Esophagus squamous epithelium (tissue), 5 donors: ENCODE measurements at regions not wholly inside any gene's neighbourhood (a gene's known extent, or its start where the extent isn't known, plus 50 kb on each side); places are given as distances from the start of the nearest gene placed in this dataset.

Experiments used
- DNase-seq: peaks from one replicate; lab custom pipeline; 2025; lab: John Stamatoyannopoulos, UW
- H3K27ac ChIP-seq, 4 donors: fragments of 200-600 bp; sonication (generic); one replicate each; pipeline ENCODE4 v1.5.1; 2016 to 2019; ENCODE audit warnings: mild to moderate bottlenecking in 1 of 4
- H3K27me3 ChIP-seq, 4 donors: fragments of 200-600 bp; sonication (generic); 1 replicate in 3 of 4; 2 replicates in 1 of 4; pipeline versions ENCODE4 v1.5.1 to v1.6.0; 2017 to 2021; ENCODE audit warnings: antibody characterized with exemption in 1 of 4
- H3K36me3 ChIP-seq, 3 donors: fragments of 200-600 bp; sonication (generic); one replicate each; pipeline ENCODE4 v1.5.1; 2016 to 2019
- H3K4me1 ChIP-seq, 3 donors: fragments of 200-600 bp; sonication (generic); one replicate each; pipeline ENCODE4 v1.5.1; 2017 to 2019
- H3K4me3 ChIP-seq, 4 donors: fragments of 200-600 bp; sonication (generic); 1 replicate in 3 of 4; 2 replicates in 1 of 4; pipeline ENCODE4 v1.5.1; 2016 to 2019; ENCODE audit warnings: mild to moderate bottlenecking in 2 of 4, moderate library complexity in 1 of 4
- H3K9me3 ChIP-seq, 3 donors: fragments of 200-600 bp; sonication (generic); one replicate each; pipeline ENCODE4 v1.5.1; 2016 to 2019
- POLR2A ChIP-seq, 4 donors: fragments of 450-650 bp; IDR thresholded peaks; one replicate each; pipeline ENCODE4 v1.6.1; 2017; ENCODE audit warnings: antibody characterized with exemption in 4 of 4, mild to moderate bottlenecking in 4 of 4, moderate library complexity in 3 of 4
- WGBS, 2 donors: methylation state at CpG; one replicate each; pipeline ENCODE4 v1.1.5; 2018; 5-methylcytosine and 5-hydroxymethylcytosine counted together
- intact Hi-C: fragments of 100-400 bp; cut with DNase I; formaldehyde crosslinking; loops from one replicate; pipeline ENCODE4 v1.15.0; 2022
- TF ChIP-seq, protein P1 (sequence below), 6 experiments: fragments of 450-650 bp in 4 of 6; fragments of 200-600 bp in 2 of 6; sonication (generic) in 2 of 6; IDR thresholded peaks; one replicate each; pipeline ENCODE4 v1.5.1; 2016 to 2019; ENCODE audit warnings: antibody characterized with exemption in 6 of 6, mild to moderate bottlenecking in 4 of 6, moderate library complexity in 4 of 6
- donor health status: DM: yes; HTN: yes; CAD: no.

DNA sequence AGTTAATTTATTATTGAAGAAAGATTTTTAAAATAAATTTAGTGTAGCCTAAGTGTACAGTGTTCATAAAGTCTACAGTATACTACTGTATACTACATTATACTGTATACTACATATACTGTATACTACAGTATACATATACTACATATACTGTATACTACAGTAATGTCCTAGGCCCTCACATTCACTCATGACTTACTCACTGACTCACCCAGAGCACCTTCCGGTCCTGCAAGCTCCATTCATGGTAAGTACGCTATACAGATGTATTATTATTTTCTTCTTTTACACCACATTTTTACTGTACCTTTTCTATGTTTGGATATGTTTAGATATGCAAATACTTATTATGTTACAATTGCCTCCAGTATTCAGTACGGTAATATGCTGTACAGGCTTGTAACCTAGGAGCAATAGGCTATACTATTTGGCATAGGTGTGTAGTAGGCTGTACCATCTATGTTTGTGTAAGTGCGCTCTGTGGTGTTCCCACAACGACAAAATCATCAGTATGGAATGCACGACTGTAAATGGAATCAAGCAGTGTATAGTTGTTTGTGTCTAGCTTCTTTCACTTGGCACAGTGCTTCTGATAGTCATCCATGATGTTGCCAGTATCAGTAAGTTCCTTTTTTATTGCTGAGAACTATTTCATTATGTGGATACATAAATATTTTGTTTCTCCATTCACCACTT, 245.7 kb downstream of the MTX2 start:
- peaks cover 0 to 3% (median 0%) of the 10 kb centered on the region in 3 donors for H3K4me1 ChIP-seq
- no peaks in the 10 kb centered on the region for H3K9me3 ChIP-seq
- no peak overlapping the region for H3K27ac ChIP-seq
- H3K27me3 ChIP-seq = no peaks in the 10 kb centered on the region
- H3K36me3 ChIP-seq = no peaks in the 10 kb centered on the region
- TF ChIP-seq POLR2A (IDR thresholded peaks at IDR 0.05) = no peak
- TF ChIP-seq, protein P1, sequence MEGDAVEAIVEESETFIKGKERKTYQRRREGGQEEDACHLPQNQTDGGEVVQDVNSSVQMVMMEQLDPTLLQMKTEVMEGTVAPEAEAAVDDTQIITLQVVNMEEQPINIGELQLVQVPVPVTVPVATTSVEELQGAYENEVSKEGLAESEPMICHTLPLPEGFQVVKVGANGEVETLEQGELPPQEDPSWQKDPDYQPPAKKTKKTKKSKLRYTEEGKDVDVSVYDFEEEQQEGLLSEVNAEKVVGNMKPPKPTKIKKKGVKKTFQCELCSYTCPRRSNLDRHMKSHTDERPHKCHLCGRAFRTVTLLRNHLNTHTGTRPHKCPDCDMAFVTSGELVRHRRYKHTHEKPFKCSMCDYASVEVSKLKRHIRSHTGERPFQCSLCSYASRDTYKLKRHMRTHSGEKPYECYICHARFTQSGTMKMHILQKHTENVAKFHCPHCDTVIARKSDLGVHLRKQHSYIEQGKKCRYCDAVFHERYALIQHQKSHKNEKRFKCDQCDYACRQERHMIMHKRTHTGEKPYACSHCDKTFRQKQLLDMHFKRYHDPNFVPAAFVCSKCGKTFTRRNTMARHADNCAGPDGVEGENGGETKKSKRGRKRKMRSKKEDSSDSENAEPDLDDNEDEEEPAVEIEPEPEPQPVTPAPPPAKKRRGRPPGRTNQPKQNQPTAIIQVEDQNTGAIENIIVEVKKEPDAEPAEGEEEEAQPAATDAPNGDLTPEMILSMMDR (IDR thresholded peaks at IDR 0.05) = no peak
- intact Hi-C loops = no loop called here
- no peak for DNase-seq
- H3K4me3 ChIP-seq = no peak overlapping the region
- WGBS, 2 donors = 60 to 78% methylated on average over 6 of the region's 6 CpGs

DNA sequence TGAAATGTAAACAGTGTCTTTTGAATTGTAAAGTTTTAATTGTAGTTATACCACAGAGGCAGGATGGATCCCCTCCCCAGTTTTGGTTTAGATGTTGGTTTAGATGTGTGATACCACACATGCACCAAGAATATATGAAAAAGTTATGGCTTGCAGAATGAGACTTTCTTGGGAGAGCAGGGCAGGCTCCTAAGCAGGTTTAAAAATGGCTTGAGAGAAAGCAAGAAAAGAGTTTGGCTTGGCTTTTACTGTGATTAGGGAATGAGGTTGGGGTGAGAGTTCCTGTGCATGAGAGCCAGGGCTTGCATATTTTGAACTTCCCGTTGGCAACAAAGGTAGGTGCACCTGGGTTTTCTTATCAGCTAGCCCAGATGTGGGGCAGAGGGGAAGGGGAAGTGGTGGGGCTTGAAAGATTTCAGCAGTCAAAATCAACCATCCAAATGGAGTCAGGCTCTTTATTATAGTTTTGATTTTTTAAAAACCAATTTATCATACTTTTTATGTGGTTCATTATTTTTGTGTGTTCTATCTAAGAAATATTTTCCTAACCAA, 246.9 kb downstream of the MTX2 start:
- H3K27me3 ChIP-seq = no peaks in the 10 kb centered on the region
- DNase-seq = no peak
- no peaks in the 10 kb centered on the region for H3K36me3 ChIP-seq
- peaks cover 0 to 14% (median 0%) of the 10 kb centered on the region in 3 donors for H3K4me1 ChIP-seq
- 50 to 54% methylated on average over 1 of the region's 1 CpG for WGBS, 2 donors
- H3K4me3 ChIP-seq = no peak overlapping the region
- no peak overlapping the region for H3K27ac ChIP-seq
- TF ChIP-seq, protein P1 (IDR thresholded peaks at IDR 0.05) = no peak
- TF ChIP-seq POLR2A (IDR thresholded peaks at IDR 0.05) = no peak
- no peaks in the 10 kb centered on the region for H3K9me3 ChIP-seq
- intact Hi-C loops = no loop called here

DNA sequence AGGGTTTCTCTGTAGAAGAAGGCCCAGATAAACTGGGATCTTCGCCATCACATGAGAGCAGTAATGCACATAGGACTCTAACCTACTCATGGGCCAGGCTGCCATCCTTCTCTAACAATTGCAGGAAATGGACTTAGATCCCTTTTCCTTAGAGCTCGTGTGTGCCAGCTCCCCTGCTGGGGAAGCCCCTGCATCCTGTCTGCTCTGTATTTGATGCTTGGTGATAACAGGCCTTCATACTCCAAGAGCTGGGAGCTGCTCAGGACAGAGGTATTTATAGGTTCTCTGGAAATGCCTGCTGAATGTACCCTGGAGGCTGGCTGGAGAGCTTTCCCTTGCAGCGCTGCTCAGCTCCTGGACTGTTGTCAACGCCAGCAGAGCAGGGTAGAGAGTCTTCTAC, 249.6 kb downstream of the MTX2 start:
- no peaks in the 10 kb centered on the region for H3K36me3 ChIP-seq
- H3K9me3 ChIP-seq = no peaks in the 10 kb centered on the region
- TF ChIP-seq POLR2A (IDR thresholded peaks at IDR 0.05) = no peak
- TF ChIP-seq, protein P1 (IDR thresholded peaks at IDR 0.05) = no peak
- peaks cover 0 to 28% (median 4%) of the 10 kb centered on the region in 3 donors for H3K4me1 ChIP-seq
- no peaks in the 10 kb centered on the region for H3K27me3 ChIP-seq
- no peak overlapping the region for H3K4me3 ChIP-seq
- DNase-seq = no peak
- intact Hi-C loops = no loop called here
- WGBS, 2 donors = 53 to 72% methylated on average over 4 of the region's 4 CpGs
- H3K27ac ChIP-seq = no peak overlapping the region

DNA sequence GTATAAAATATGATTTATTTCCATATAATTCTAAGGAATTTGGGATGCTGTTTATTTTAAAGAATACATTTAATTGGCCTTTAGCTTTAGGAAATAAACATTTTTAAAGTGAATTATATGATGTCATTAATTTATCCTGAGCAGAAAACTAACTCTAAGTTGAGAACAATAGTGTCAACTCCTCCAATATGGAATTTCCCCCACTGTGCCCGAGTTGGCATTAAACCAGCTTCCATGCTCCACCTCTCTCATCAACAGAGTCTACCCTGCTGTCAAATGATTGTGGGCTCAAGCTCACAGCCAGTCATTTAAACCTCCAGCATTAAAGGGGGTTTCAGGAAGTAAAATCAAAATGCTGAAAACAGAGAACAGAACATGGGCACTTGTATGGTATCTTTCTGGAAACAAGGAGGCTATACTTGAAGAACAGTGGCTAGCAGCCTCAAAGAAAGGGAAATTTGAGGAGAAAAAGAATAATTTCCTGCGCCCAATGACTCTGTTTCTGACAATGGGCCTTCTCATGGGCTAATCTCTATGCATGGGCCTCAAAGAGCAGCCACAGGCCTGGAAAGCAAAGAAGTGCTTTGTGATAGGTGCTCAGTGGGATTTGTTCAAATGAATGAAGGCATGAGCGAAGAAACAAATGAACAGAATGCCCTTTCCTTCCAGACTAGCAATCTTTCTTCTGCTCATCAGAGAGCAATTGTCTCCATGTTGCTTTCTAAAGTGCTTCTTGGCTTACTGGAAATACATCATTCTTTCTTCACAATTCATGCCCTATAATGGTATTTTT, 252.8 kb downstream of the MTX2 start:
- Histone ChIP-seq H3K36me3 (no peaks in the 10 kb centered on the region), H3K9me3 (no peaks in the 10 kb centered on the region), H3K4me1 (peaks cover 0 to 43% (median 8%) of the 10 kb centered on the region in 3 donors), H3K27me3 (no peaks in the 10 kb centered on the region), H3K4me3 (no peak overlapping the region), H3K27ac (no peak overlapping the region)
- intact Hi-C loops = no loop called here
- 47 to 59% methylated on average over 3 of the region's 3 CpGs for WGBS, 2 donors
- DNase-seq = no peak
- TF ChIP-seq, protein P1 (IDR thresholded peaks at IDR 0.05) = no peak
- TF ChIP-seq POLR2A (IDR thresholded peaks at IDR 0.05) = no peak

DNA sequence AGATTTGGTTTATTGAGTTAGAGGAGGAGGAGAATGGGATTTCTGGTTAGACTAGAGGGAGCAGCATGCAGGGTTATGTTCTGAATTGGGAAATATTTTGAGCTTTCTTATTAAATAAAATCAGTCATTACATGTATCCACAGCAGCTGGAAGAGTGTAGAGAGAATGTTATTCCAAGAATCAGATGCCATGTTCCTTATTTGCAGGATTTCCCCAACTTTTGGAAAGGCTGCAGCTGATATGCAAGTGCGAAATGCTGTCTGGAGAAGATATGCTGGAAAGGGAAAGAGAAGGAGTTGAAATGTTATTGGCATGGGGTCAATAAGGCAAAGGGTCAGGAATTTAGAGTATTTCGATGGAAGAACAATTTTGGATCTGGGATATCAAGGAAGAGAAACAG, 255.8 kb downstream of the MTX2 start:
- no peak for DNase-seq
- intact Hi-C loops = no loop called here
- Histone ChIP-seq H3K9me3 (no peaks in the 10 kb centered on the region), H3K27me3 (no peaks in the 10 kb centered on the region), H3K4me1 (peaks cover 0 to 45% (median 8%) of the 10 kb centered on the region in 3 donors), H3K27ac (no peak overlapping the region), H3K4me3 (no peak overlapping the region), H3K36me3 (no peaks in the 10 kb centered on the region)
- 64 to 76% methylated on average over 2 of the region's 2 CpGs for WGBS, 2 donors
- TF ChIP-seq, protein P1 (IDR thresholded peaks at IDR 0.05) = no peak
- no peak for TF ChIP-seq POLR2A (IDR thresholded peaks at IDR 0.05)
